ENCODE measurements at regions not wholly inside any gene's neighbourhood (a gene's known extent, or its start where the extent isn't known, plus 50 kb on each side); places are given as distances from the start of the nearest gene placed in this dataset.

DNA sequence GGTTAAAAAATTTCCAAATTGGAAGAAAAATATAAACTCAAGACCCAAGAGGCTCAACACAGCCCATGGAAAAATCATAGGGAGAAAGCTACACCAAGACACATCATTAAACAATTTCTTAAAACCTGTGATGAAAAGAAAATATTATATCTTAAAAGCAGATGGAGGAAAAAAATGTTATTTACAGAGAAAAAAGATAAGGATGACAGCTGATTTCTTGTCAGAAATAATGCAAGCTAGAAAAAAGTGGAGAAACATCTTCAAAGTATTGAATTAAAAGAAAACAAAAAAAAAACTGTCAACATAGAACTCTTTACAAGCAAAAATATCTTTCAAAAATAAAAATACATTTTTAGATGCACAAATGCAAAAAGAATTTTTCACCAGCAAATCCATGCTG lies 930.5 kb downstream of the ADGRL2 start:
- no peak for DNase-seq

GRCh38 chr1:82728206-82728605 lies 927.5 kb downstream of the ADGRL2 start:
- no peak for DNase-seq

- no peak for DNase-seq
These were observed 923.5 kb downstream of the ADGRL2 start for GRCh38 chr1:82724246-82724645.

- DNase-seq: no peak
These were observed 921.9 kb downstream of the ADGRL2 start for GRCh38 chr1:82722608-82723007.

- no peak for DNase-seq
These were observed 921.0 kb downstream of the ADGRL2 start for GRCh38 chr1:82721702-82722101.

GRCh38 chr1:82718719-82719419 lies 918.1 kb downstream of the ADGRL2 start:
- DNase-seq: no peak

DNA sequence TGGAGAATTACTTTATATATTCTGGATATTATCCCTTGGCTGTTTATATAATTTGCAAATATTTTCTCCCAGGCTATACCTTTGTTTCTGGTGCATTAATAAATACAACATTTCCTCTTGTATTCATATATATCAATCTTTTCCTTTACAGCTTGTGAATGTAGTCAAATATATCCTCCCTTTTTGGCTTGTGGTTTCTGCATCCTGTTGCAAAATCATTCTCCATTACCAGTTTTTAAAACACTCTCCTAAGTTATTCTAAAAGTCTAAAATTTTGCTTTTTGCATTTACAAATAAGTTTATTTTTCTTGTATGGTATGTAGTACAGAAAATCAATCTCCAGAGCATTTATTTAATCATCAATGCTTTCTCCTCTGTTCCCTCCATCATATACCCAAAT lies 909.4 kb downstream of the ADGRL2 start:
- DNase-seq: no peak

DNA sequence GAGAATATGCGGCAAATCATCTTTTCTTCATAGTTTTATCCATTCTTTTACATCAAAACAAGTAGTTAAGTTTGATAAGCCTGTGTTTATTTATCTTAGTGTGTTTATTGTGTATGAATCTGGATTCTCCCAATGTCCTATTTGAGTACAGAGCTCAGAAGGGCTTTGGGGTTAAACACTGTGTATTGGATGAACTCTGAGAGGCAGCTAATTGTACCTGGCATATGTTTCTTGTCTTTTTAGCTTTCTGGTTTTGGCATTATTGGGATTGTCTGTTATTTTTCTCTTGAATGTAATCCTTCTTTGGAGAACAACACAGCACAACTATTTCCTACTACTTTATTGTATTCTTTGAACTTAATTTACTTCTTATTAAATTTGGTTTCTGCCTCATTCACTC lies 906.9 kb downstream of the ADGRL2 start:
- no peak for DNase-seq

DNA sequence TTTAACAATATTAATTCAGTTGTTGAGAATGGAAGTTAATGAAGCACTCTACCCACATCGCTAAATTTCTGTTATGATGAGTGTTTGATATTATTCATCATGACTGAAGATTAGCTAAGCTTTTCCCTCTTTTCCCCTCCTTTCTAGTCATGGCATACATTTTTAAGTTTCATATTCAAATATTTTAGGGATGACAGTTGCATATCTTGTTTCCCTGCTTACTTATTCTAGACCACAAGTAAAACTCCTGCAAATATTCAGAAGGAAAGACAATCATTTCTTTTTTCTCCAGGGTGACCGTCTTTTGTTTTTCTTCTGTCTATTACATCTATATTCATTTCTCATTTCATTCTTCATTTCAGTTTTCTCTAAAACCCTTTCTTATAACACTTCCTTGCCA lies 906.0 kb downstream of the ADGRL2 start:
- DNase-seq: no peak

- no peak for DNase-seq
These were observed 904.2 kb downstream of the ADGRL2 start for GRCh38 chr1:82704966-82705365.

DNA sequence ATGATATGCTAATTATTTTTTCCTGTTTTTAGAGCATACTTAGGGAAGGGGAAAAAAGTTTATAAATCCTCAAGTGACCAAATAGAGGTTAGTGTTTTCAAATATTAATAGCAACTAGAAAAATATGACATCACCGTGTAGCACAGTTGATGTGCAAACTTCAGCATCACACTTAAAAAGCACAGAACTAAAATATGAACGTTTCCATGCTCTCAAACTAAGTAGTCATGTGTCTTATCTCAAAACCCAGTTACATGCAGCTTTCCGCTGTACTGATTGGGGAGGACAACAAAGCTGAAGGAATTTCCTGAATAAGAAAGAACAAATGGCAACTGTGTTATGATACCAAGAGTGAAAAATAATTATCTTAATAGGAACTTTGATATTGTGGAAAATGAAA lies 903.7 kb downstream of the ADGRL2 start:
- no peak for DNase-seq

- no peak for DNase-seq
These were observed 903.2 kb downstream of the ADGRL2 start for GRCh38 chr1:82703951-82704350.

- DNase-seq: no peak
These were observed 899.7 kb downstream of the ADGRL2 start for GRCh38 chr1:82700476-82700875.

DNA sequence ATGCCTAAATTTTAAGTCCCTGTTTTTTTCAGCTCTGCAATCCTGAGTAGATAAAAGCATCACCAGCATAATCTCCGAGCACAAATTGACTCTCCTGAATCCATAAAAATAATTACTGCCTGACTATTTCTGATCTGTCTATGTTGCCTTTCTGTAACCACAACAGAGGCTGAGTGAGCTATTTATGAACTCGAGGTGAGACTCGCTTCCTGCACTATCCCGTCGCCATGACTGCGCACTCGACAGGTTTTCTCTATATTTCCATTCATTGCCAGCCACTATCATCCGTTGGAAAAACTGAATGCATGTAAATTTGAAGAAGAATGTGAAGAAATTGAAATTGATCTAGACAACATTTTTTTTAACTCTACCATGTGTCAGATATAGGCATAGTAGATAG lies 897.2 kb downstream of the ADGRL2 start:
- no peak for DNase-seq

DNA sequence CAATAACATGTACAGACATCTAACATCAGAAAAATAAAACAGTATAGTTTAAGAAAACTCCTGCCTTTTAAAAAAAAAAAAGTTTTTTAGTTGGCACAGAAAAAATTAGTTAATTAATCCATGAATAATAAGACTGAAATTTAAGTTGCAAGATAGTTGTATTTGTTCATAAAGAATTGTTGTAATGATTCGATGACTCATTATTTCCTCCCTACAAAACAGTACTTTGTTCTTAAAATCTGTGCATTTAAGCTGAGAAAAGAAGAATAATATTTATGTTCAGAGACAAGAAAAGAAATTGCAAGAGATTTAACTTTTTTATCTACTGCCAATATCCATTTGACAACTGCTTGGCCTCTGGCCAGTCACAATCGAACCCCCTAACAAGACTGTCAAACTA lies 894.7 kb downstream of the ADGRL2 start:
- DNase-seq: no peak

DNA sequence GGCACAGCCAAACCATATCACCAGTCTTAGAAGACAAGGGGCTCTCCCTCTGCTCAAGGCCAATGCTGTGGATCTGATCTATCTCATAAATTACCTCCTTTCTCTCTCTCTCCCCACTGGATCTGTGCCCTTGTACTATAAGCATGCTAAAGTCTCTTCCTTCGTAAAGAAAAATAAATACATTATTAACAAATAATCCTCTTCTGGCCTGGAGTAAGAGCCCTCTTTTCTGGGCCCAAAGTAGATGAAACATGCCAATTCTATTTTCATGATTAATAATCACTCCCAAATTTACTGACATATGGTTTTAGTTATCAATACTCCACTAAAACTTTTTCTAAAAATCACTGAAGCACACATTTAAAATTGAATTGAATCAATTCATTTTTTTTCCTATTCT lies 889.7 kb downstream of the ADGRL2 start:
- DNase-seq: no peak

GRCh38 chr1:82689217-82689616 lies 888.5 kb downstream of the ADGRL2 start:
- no peak for DNase-seq

DNA sequence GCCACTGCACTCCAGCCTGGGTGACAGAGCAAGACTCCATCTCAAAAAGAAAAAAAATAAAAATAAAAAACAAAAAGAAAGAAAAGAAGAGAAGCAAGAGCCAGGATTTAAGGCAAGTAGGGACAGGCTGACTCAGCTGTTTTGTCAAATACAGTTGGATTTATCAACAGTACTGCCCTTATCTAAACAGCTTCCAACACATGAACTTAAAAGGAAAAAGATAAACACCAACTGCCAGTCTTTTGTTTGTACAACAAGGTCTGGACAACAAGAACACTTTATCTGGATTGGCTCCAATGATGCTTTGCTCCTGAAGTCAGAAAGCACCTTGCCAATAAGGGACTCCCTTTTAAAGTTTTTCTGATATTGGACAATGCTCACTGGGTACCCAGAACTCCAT lies 886.0 kb downstream of the ADGRL2 start:
- DNase-seq: no peak

GRCh38 chr1:82646888-82647287 lies 846.2 kb downstream of the ADGRL2 start:
- no peak for DNase-seq

DNA sequence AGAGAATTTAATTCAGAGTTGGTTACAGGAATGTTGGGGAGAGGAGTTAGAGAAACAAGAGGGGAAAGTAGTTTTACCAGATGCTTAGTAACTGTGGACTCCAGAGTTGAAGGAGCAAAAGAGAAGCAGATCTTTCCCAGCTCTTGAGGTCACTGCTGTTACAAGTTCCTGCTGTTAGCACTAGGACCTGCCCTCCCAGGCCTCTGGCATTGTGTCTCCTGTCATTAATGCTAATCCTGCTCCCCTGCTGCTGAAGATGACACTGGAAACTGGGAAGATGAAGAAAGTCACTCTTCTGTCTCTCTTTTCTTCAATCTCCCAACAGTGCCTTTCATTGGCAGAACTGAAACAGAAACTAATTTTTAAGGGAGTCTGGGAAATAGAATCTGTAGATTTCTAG lies 845.6 kb downstream of the ADGRL2 start:
- no peak for DNase-seq

DNA sequence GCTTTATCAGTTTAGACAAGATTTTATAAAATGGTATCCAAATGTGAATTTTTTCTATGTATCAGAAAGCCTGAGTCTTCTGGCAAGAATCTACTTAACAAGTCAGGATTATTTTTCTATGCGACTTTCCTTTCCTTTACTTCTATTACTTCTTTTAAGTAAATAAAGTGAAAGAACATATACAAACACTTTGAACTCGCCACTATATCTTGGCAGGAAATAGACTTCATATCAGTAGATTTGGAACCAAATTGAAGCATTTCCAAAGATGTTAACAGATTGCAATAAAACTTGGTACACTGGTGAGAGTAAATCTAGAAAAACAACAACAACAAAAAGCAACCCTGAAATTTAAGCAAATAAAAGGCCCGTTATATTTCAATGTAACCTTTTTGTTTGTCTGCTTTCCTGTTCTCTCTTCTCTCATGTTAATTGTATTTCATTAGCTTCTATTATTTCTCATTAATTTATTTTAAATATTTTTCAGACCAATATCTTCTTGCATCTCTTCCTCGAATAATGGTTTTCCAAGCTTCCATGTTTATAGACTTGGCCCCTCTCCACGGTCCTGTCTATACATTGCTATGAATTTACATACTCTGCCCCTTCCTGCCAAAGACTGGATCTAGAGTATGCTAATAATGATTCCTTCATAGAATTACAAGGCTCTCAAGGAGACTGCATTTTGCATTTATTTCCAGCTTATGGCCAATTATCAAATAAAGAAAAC lies 843.6 kb downstream of the ADGRL2 start:
- DNase-seq: no peak

DNA sequence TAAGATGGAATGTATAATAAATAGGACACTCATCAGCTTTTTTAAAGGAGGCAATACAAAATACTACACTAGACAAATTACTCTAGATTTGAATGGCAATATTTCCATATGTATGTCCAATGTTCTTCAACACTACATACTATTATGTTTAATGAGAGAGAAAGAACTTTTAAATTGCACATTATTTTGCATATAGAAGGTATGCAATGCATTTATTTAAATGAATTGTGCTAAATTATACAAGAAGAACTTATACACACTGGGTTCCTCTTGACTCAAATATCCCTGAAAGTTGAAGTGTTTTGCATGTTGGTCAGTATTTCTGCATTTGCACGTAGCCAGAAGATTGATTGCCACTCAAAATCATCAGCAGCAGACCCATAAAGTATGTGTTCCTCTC lies 839.6 kb downstream of the ADGRL2 start:
- no peak for DNase-seq

GRCh38 chr1:82634266-82634665 lies 833.5 kb downstream of the ADGRL2 start:
- no peak for DNase-seq

DNA sequence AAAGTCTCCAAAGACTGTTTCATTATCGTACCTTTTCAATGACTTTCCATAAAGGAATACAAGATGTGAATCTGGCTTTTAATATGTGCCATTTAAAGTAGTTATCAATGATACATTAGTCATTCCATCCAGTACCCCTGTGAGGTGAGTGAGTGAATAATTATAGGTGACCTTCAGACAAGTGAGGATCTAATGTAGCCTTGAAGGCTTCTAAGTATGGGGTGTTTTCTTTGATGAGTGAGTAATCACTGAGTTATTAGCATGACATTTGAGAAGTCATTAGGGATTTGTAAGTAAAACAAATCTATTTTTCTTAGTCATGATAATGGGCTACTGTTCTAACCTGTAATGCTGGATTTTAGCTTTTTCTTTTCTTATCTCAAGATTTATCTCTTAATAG lies 831.4 kb downstream of the ADGRL2 start:
- DNase-seq: no peak

Data from occipital lobe (tissue), 1 donor.